CD14-positive monocyte (primary cell): ENCODE measurements at regions not wholly inside any gene's neighbourhood (a gene's known extent, or its start where the extent isn't known, plus 50 kb on each side); places are given as distances from the start of the nearest gene placed in this dataset.

Source experiments
- DNase-seq, 3 donors: peaks; one replicate each; pipeline ENCODE4 v3.0.0-alpha.2; 2011 to 2022
- H2AFZ ChIP-seq: 2 replicates; pipeline ENCODE4 v1.6.0; 2012; ENCODE audit warnings: mild to moderate bottlenecking, low read depth, low read length, inconsistent platforms; ENCODE audit not compliant: insufficient read depth, poor library complexity, severe bottlenecking
- H3K27ac ChIP-seq, 2 donors: 1 replicate in 1 of 2; 2 replicates in 1 of 2; pipeline ENCODE4 v1.5.1; 2012 to 2013; ENCODE audit warnings: low read length in 2 of 2, control low read depth in 1 of 2, inconsistent platforms in 1 of 2, low read depth in 1 of 2, mild to moderate bottlenecking in 1 of 2
- H3K27me3 ChIP-seq, 2 donors: one replicate each; pipeline versions ENCODE4 v1.6.0 to v1.6.1; 2011 to 2013; ENCODE audit warnings: low read length in 2 of 2; ENCODE audit not compliant: control insufficient read depth in 2 of 2, insufficient read depth in 2 of 2
- H3K36me3 ChIP-seq, 2 donors: replicated peaks in 1 of 2; 1 replicate in 1 of 2; 2 replicates in 1 of 2; pipeline versions ENCODE4 v1.5.1 to v1.6.1; 2012 to 2013; ENCODE audit warnings: low read length in 2 of 2, control low read depth in 1 of 2, inconsistent platforms in 1 of 2, mild to moderate bottlenecking in 1 of 2; ENCODE audit not compliant: insufficient read depth in 2 of 2, control insufficient read depth in 1 of 2
- H3K4me1 ChIP-seq, 2 donors: 1 replicate in 1 of 2; 2 replicates in 1 of 2; pipeline versions ENCODE4 v1.5.1 to v1.6.1; 2012 to 2013; ENCODE audit warnings: low read length in 2 of 2, control low read depth in 1 of 2, inconsistent platforms in 1 of 2, mild to moderate bottlenecking in 1 of 2, moderate library complexity in 1 of 2; ENCODE audit not compliant: insufficient read depth in 2 of 2, control insufficient read depth in 1 of 2
- H3K4me2 ChIP-seq: replicated peaks from 2 replicates; pipeline ENCODE3; 2012; ENCODE audit warnings: low read length, moderate library complexity, mild to moderate bottlenecking; ENCODE audit not compliant: poor library complexity, severe bottlenecking; ENCODE audit errors: extremely low read depth
- H3K4me3 ChIP-seq, 3 experiments: fragments of 200-600 bp in 1 of 3; sonication (generic) in 1 of 3; replicated peaks in 1 of 3; 1 replicate in 2 of 3; 2 replicates in 1 of 3; pipeline ENCODE4 v1.5.1; 2011 to 2013; ENCODE audit warnings: low read length in 3 of 3, mild to moderate bottlenecking in 3 of 3, control low read depth in 2 of 3, low read depth in 2 of 3, inconsistent platforms in 1 of 3, moderate library complexity in 1 of 3
- H3K79me2 ChIP-seq: 2 replicates; pipeline ENCODE4 v1.6.0; 2012; ENCODE audit warnings: mild to moderate bottlenecking, control low read depth, inconsistent platforms, low read length, moderate library complexity; ENCODE audit not compliant: insufficient read depth
- H3K9ac ChIP-seq: 2 replicates; pipeline ENCODE4 v1.6.0; 2017; ENCODE audit warnings: low read length, mild to moderate bottlenecking; ENCODE audit not compliant: insufficient read depth, poor library complexity, severe bottlenecking
- H3K9me3 ChIP-seq, 2 donors: replicated peaks in 1 of 2; 1 replicate in 1 of 2; 2 replicates in 1 of 2; pipeline versions ENCODE4 v1.5.1 to v1.6.1; 2012 to 2013; ENCODE audit warnings: low read length in 2 of 2, control low read depth in 1 of 2; ENCODE audit not compliant: control insufficient read depth in 1 of 2, insufficient read depth in 1 of 2
- H4K20me1 ChIP-seq: 2 replicates; pipeline ENCODE4 v1.6.0; 2012; ENCODE audit warnings: mild to moderate bottlenecking, low read length, control low read depth, moderate library complexity; ENCODE audit not compliant: insufficient read depth
- H3K27ac Mint-ChIP-seq, 7 donors: one replicate each; pipeline ENCODE4 v1.8.0; 2020; ENCODE audit warnings: mild to moderate bottlenecking in 7 of 7, mixed read lengths in 7 of 7, moderate library complexity in 6 of 7, inconsistent platforms in 2 of 7
- H3K27me3 Mint-ChIP-seq, 3 donors: one replicate each; pipeline ENCODE4 v1.8.0; 2021 to 2022; ENCODE audit warnings: low read depth in 3 of 3, mild to moderate bottlenecking in 3 of 3, mixed read lengths in 3 of 3, moderate library complexity in 3 of 3, inconsistent platforms in 1 of 3
- H3K36me3 Mint-ChIP-seq, 2 donors: one replicate each; pipeline ENCODE4 v1.8.0; 2020; ENCODE audit warnings: mixed read lengths in 2 of 2, inconsistent platforms in 1 of 2, mild to moderate bottlenecking in 1 of 2
- H3K4me1 Mint-ChIP-seq: one replicate; pipeline ENCODE4 v1.8.0; 2020; ENCODE audit warnings: mild to moderate bottlenecking, mixed read lengths
- H3K4me3 Mint-ChIP-seq, 2 donors: one replicate each; pipeline ENCODE4 v1.8.0; 2020; ENCODE audit warnings: mild to moderate bottlenecking in 2 of 2, mixed read lengths in 2 of 2, moderate library complexity in 1 of 2
- H3K9me3 Mint-ChIP-seq, 7 donors: one replicate each; pipeline ENCODE4 v1.8.0; 2020 to 2022; ENCODE audit warnings: mixed read lengths in 7 of 7, mild to moderate bottlenecking in 6 of 7, moderate library complexity in 6 of 7, inconsistent platforms in 2 of 7
- CTCF ChIP-seq: fragments of 200-600 bp; IDR thresholded peaks from one replicate; pipeline ENCODE4 v1.8.0; 2022; ENCODE audit warnings: antibody characterized with exemption, mild to moderate bottlenecking
- WGBS: methylation state at CpG from one replicate; pipeline ENCODE4 v1.1.5; 2013; ENCODE audit warnings: missing lambda C conversion rate; ENCODE audit not compliant: insufficient coverage; 5-methylcytosine and 5-hydroxymethylcytosine counted together
- intact Hi-C, 2 donors: fragments of 100-400 bp; cut with micrococcal nuclease; formaldehyde crosslinking; loops; one replicate each; pipeline versions ENCODE4 v1.15.0 to v1.15.1; 2023

DNA sequence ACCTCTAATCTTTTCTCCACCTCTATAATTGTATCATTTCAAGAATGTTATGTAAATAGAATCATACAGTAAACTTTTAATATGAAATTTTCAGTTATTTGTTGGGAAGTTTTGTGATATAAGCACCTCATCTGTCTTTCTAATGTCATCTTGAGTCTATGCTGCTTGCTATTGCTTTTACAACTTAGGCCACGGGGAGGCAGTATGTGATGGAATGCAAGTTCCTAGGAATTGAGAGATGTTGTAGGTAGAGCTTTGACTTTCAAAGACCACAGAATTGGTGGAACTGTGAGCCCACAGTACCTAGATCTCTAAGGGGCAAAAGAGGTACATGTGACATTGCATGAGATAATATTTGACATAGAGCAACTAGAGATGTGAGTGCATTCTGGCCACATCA lies 328.3 kb downstream of the MFSD1 start:
- Histone ChIP-seq H3K4me1 (peaks cover 5 to 10% of the 10 kb centered on the region in 2 donors), H3K4me2 (no peak overlapping the region), H3K9me3 (no peaks in the 10 kb centered on the region), H3K27me3 (no peaks in the 10 kb centered on the region), H3K9ac (no peak overlapping the region), H3K27ac (no peak overlapping the region), H4K20me1 (no peaks in the 10 kb centered on the region), H3K4me3 (no peak overlapping the region), H3K79me2 (no peaks in the 10 kb centered on the region), H3K36me3 (no peaks in the 10 kb centered on the region), H2AFZ (no peak overlapping the region)
- intact Hi-C loops = no loop called here
- Mint-ChIP-seq H3K9me3 (peaks cover 0 to 5% (median 3%) of the 10 kb centered on the region in 7 donors), H3K27me3 (peaks cover 0 to 4% (median 0%) of the 10 kb centered on the region in 3 donors), H3K4me3 (no peak overlapping the region), H3K27ac (no peak overlapping the region), H3K4me1 (peaks cover 10% of the 10 kb centered on the region), H3K36me3 (no peaks in the 10 kb centered on the region)
- no peak for DNase-seq
- TF ChIP-seq CTCF = no peak
- 43% methylated on average over 1 of the region's 1 CpG for WGBS

DNA sequence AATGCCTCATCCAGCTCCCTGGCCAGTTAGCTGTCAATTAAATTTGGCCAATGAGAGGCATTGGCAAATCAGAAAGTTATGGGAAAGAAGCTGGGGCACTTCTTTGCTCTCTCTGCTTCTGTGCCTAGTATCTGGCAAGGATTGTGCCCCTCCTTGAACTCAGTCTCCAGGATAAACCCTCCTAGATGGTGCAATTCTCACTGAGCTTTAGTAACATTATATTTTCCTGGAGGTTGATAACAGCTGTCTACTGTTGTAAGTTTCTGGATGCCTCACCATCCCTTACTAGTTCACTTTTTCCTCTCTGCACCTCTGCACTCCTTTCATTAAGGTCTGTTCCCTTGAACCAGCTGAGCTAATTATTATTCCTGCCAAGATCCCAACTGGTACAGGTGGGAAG lies 329.5 kb downstream of the MFSD1 start:
- Histone ChIP-seq H3K9me3 (no peaks in the 10 kb centered on the region), H3K4me2 (no peak overlapping the region), H4K20me1 (no peaks in the 10 kb centered on the region), H2AFZ (no peak overlapping the region), H3K4me3 (no peak overlapping the region), H3K27ac (no peak overlapping the region), H3K27me3 (no peaks in the 10 kb centered on the region), H3K79me2 (no peaks in the 10 kb centered on the region), H3K36me3 (no peaks in the 10 kb centered on the region), H3K4me1 (peaks cover 5 to 10% of the 10 kb centered on the region in 2 donors), H3K9ac (no peak overlapping the region)
- Mint-ChIP-seq H3K27ac (no peak overlapping the region), H3K9me3 (peaks cover 0 to 5% (median 3%) of the 10 kb centered on the region in 7 donors), H3K4me3 (no peak overlapping the region), H3K4me1 (peaks cover 10% of the 10 kb centered on the region), H3K36me3 (no peaks in the 10 kb centered on the region), H3K27me3 (no peaks in the 10 kb centered on the region)
- intact Hi-C loops = no loop called here
- no peak for TF ChIP-seq CTCF
- DNase-seq = no peak
